ENCODE measurements at regions not wholly inside any gene's neighbourhood (a gene's known extent, or its start where the extent isn't known, plus 50 kb on each side); places are given as distances from the start of the nearest gene placed in this dataset.
"Not testable (repeated sequence)": the region's sequence is repeated elsewhere in the genome, so short reads cannot be mapped to it uniquely, and the experiment has no call there.

DNA sequence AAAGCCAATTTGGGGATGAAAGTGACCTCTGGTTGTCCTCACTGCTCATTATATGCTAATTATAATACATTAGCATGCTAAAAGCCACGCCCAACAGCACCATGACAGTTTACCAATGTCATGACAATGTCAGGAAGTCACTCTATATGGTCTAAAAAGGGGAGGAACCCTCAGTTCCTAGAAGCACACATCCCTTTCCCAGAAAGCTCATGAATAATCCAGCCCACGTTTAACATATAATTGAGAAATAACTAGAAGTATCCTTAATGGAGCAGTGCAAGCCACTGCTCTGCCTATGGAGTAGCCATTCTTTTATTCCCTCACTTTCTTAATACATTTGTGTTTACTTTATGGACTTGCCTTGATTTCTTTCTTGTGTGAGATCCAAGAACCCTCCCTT is 215.3 kb downstream of the SPIN4 start:
- DNase-seq (ENCODE audit: low read depth in 1 of 2, low spot score in 2 of 2); H4K5ac ChIP-seq (ENCODE audit: insufficient read length, low read depth, low read length); FAIRE-seq; H2AFZ ChIP-seq (ENCODE audit: low read length); H3K27ac ChIP-seq (ENCODE audit: low read depth, low read length); H3K23ac ChIP-seq (ENCODE audit: insufficient read length); H4K8ac ChIP-seq (ENCODE audit: extremely low read depth, insufficient read depth, low read length); H3K56ac ChIP-seq (replicated peaks; ENCODE audit: insufficient read length, low read depth, low read length); H4K20me1 ChIP-seq (replicated peaks in 1 of 2; ENCODE audit: control insufficient read depth in 1 of 2, insufficient read depth in 2 of 2, low read length in 2 of 2); H3K79me2 ChIP-seq (ENCODE audit: control insufficient read depth in 1 of 2, insufficient read depth in 2 of 2, low read length in 2 of 2); H3K4me3 ChIP-seq (ENCODE audit: extremely low read depth in 1 of 4, insufficient read depth in 2 of 4, low read depth in 3 of 4, low read length in 4 of 4); H3K36me3 ChIP-seq (ENCODE audit: control insufficient read depth in 2 of 4, insufficient read depth in 4 of 4, low read length in 3 of 4); H3K14ac ChIP-seq (ENCODE audit: insufficient read length); H3K79me1 ChIP-seq (ENCODE audit: low read depth, low read length); H3K23me2 ChIP-seq (ENCODE audit: low read depth, low read length); H2BK120ac ChIP-seq (replicated peaks; ENCODE audit: low read depth, low read length); CTCF ChIA-PET (ENCODE audit: partially characterized antibody); H2BK20ac ChIP-seq (ENCODE audit: low read length); H2BK12ac ChIP-seq (ENCODE audit: low read depth, low read length); H2BK15ac ChIP-seq (ENCODE audit: low read length); H2BK5ac ChIP-seq (ENCODE audit: low read depth, low read length); H3K27me3 ChIP-seq (replicated peaks in 1 of 4; ENCODE audit: control insufficient read depth in 3 of 4, extremely low read depth in 1 of 4, insufficient read depth in 3 of 4, low read length in 3 of 4); POLR2A ChIA-PET (ENCODE audit: partially characterized antibody); H3K4ac ChIP-seq (replicated peaks; ENCODE audit: insufficient read length, low read depth, low read length); H3K4me2 ChIP-seq (ENCODE audit: insufficient read depth in 1 of 2, low read depth in 2 of 2, low read length in 2 of 2); H3K18ac ChIP-seq (ENCODE audit: extremely low read depth, low read length); H2AK5ac ChIP-seq (ENCODE audit: low read depth, low read length); H3K9ac ChIP-seq (replicated peaks in 1 of 4; ENCODE audit: extremely low read depth in 1 of 4, low read depth in 3 of 4, low read length in 3 of 4); H3K9me3 ChIP-seq (ENCODE audit: insufficient read depth in 2 of 2, low read depth in 1 of 2, low read length in 1 of 2); H3K4me1 ChIP-seq (replicated peaks in 1 of 4; ENCODE audit: control insufficient read depth in 3 of 4, insufficient read depth in 4 of 4, low read length in 3 of 4); H4K91ac ChIP-seq (replicated peaks; ENCODE audit: insufficient read length, low read length): not testable (repeated sequence)
- WGBS, 2 experiments (ENCODE audit: extremely low coverage in 1 of 2, insufficient coverage in 1 of 2, insufficient read length in 1 of 2, insufficient replicate concordance in 2 of 2, low coverage in 1 of 2, low lambda C conversion rate in 2 of 2, missing lambda C conversion rate in 1 of 2) = no CpG with 5 or more reads among the region's 2 CpGs

All from H1 (cell line).